ENCODE measurements at regions not wholly inside any gene's neighbourhood (a gene's known extent, or its start where the extent isn't known, plus 50 kb on each side); places are given as distances from the start of the nearest gene placed in this dataset.
A peak's percentile ranks its signal among the peaks of the same experiment; 100 is the strongest.

GRCh38 chrX:10749113-10749512 lies 128.7 kb upstream of the MID1 start:
- DNase-seq, result no peak

GRCh38 chrX:10750581-10750980 lies 130.2 kb upstream of the MID1 start:
- no peak for DNase-seq

GRCh38 chrX:10753116-10753515 lies 132.7 kb upstream of the MID1 start:
- no peak for DNase-seq

GRCh38 chrX:10754445-10754844 lies 134.1 kb upstream of the MID1 start:
- DNase-seq, result no peak

- no peak for DNase-seq
Measured at GRCh38 chrX:10755439-10756334, 135.3 kb upstream of the MID1 start.

GRCh38 chrX:10756441-10756840 lies 136.1 kb upstream of the MID1 start:
- DNase-seq, result no peak

- no peak for DNase-seq
Measured at GRCh38 chrX:10759141-10759799, 138.9 kb upstream of the MID1 start.

- no peak for DNase-seq
Measured at GRCh38 chrX:10761447-10761846, 141.1 kb upstream of the MID1 start.

GRCh38 chrX:10769195-10769594 lies 148.8 kb upstream of the MID1 start:
- DNase-seq, result peak; percentile 7

GRCh38 chrX:10769696-10770619 lies 149.6 kb upstream of the MID1 start:
- no peak for DNase-seq

- no peak for DNase-seq
Measured at GRCh38 chrX:10773318-10773717, 152.9 kb upstream of the MID1 start.

GRCh38 chrX:10781847-10782530 lies 161.6 kb upstream of the MID1 start:
- no peak for DNase-seq

GRCh38 chrX:10783451-10783995 lies 163.1 kb upstream of the MID1 start:
- DNase-seq, result no peak

- DNase-seq, result no peak
Measured at GRCh38 chrX:10787264-10787663, 166.9 kb upstream of the MID1 start.

GRCh38 chrX:10794203-10794630 lies 173.8 kb upstream of the MID1 start:
- DNase-seq, result no peak

GRCh38 chrX:10795721-10796120 lies 175.3 kb upstream of the MID1 start:
- DNase-seq, result no peak

- DNase-seq, result no peak
Measured at GRCh38 chrX:10797466-10797865, 177.1 kb upstream of the MID1 start.

- DNase-seq, result no peak
Measured at GRCh38 chrX:10798041-10798440, 177.7 kb upstream of the MID1 start.

GRCh38 chrX:10800796-10801195 lies 180.4 kb upstream of the MID1 start:
- no peak for DNase-seq

- no peak for DNase-seq
Measured at GRCh38 chrX:10811111-10811510, 190.7 kb upstream of the MID1 start.

- DNase-seq, result no peak
Measured at GRCh38 chrX:10813761-10814160, 193.4 kb upstream of the MID1 start.

- DNase-seq, result no peak
Measured at GRCh38 chrX:10818651-10819050, 198.3 kb upstream of the MID1 start.
